ENCODE measurements at regions not wholly inside any gene's neighbourhood (a gene's known extent, or its start where the extent isn't known, plus 50 kb on each side); places are given as distances from the start of the nearest gene placed in this dataset.

GRCh38 chr18:77897606-77898005 is 648.0 kb downstream of the GALR1 start:
- no peak overlapping the region for H3K4me3 ChIP-seq (ENCODE audit: low read length in 3 of 3)
- no peaks in the 10 kb centered on the region for H3K36me3 ChIP-seq (ENCODE audit: control insufficient read depth in 3 of 3, insufficient read depth in 3 of 3, low read length in 3 of 3)
- H3K27me3 ChIP-seq (ENCODE audit: control insufficient read depth in 3 of 3, insufficient read depth in 3 of 3, low read length in 3 of 3) = peaks cover 4 to 21% (median 5%) of the 10 kb centered on the region in 3 donors
- no peak overlapping the region for H3K9ac ChIP-seq (ENCODE audit: low read depth in 1 of 3, low read length in 3 of 3)
- no peak overlapping the region for H3K27ac ChIP-seq (ENCODE audit: low read depth, low read length)
- no peaks in the 10 kb centered on the region for H3K9me3 ChIP-seq (ENCODE audit: control insufficient read depth in 3 of 3, low read length in 3 of 3)
- peaks cover 0 to 4% (median 3%) of the 10 kb centered on the region in 3 donors for H3K4me1 ChIP-seq (ENCODE audit: control insufficient read depth in 3 of 3, insufficient read depth in 3 of 3, low read length in 3 of 3)

DNA sequence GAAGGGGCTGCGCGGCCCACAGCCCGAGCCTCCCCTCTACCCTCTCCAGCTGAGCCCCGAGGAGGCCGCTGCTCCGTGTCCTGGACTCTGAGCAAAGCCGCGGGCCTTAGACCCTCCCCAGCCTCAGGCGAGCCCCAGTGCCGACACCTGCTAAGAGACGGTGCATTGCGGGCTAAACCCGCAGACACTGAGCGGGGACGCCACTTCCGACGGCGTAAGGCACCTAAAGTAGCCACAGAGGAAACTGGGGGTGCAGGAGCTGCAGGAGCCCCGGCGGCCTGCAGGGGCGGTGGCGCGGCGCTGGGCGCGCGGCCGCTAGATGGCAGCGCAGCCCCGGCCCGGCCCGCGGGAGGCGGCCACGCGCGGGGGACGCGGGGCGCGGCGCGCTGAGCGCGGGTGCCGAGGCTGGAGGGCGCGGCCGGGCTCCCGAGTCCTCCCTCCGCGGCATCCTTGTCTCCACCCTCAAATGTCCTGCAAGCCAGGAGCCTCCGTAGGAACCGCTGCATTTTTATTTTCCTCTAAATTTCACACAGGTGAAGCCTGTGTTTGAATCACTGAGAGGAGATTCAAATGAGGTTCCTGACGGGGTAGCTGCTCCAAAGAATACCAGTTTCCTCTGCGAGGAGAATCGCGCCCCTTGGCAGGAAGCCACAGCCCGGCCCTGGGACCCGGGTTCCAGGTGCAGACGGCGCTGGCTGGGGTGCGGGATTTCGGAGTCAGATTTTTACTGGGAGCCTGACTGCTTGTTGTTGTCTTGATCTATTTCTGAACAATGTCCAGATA is 650.5 kb downstream of the GALR1 start:
- no peaks in the 10 kb centered on the region for H3K9me3 ChIP-seq (ENCODE audit: control insufficient read depth in 3 of 3, low read length in 3 of 3)
- peaks cover 4 to 17% (median 5%) of the 10 kb centered on the region in 3 donors for H3K27me3 ChIP-seq (ENCODE audit: control insufficient read depth in 3 of 3, insufficient read depth in 3 of 3, low read length in 3 of 3)
- H3K27ac ChIP-seq (ENCODE audit: low read depth, low read length) = no peak overlapping the region
- H3K4me1 ChIP-seq (ENCODE audit: control insufficient read depth in 3 of 3, insufficient read depth in 3 of 3, low read length in 3 of 3) = peaks cover 0 to 4% (median 3%) of the 10 kb centered on the region in 3 donors
- H3K36me3 ChIP-seq (ENCODE audit: control insufficient read depth in 3 of 3, insufficient read depth in 3 of 3, low read length in 3 of 3) = no peaks in the 10 kb centered on the region
- no peak overlapping the region for H3K9ac ChIP-seq (ENCODE audit: low read depth in 1 of 3, low read length in 3 of 3)
- H3K4me3 ChIP-seq (ENCODE audit: low read length in 3 of 3) = peak overlapping the region in 2 of 3 donors; percentile 15 to 54

- H3K36me3 ChIP-seq (ENCODE audit: control insufficient read depth in 3 of 3, insufficient read depth in 3 of 3, low read length in 3 of 3) = no peaks in the 10 kb centered on the region
- H3K27me3 ChIP-seq (ENCODE audit: control insufficient read depth in 3 of 3, insufficient read depth in 3 of 3, low read length in 3 of 3) = peaks cover 0 to 4% (median 0%) of the 10 kb centered on the region in 3 donors
- no peak overlapping the region for H3K27ac ChIP-seq (ENCODE audit: low read depth, low read length)
- H3K4me1 ChIP-seq (ENCODE audit: control insufficient read depth in 3 of 3, insufficient read depth in 3 of 3, low read length in 3 of 3) = no peaks in the 10 kb centered on the region
- H3K9me3 ChIP-seq (ENCODE audit: control insufficient read depth in 3 of 3, low read length in 3 of 3) = no peaks in the 10 kb centered on the region
- no peak overlapping the region for H3K4me3 ChIP-seq (ENCODE audit: low read length in 3 of 3)
- no peak overlapping the region for H3K9ac ChIP-seq (ENCODE audit: low read depth in 1 of 3, low read length in 3 of 3)
Measured at GRCh38 chr18:77905011-77905410, 655.4 kb downstream of the GALR1 start.

DNA sequence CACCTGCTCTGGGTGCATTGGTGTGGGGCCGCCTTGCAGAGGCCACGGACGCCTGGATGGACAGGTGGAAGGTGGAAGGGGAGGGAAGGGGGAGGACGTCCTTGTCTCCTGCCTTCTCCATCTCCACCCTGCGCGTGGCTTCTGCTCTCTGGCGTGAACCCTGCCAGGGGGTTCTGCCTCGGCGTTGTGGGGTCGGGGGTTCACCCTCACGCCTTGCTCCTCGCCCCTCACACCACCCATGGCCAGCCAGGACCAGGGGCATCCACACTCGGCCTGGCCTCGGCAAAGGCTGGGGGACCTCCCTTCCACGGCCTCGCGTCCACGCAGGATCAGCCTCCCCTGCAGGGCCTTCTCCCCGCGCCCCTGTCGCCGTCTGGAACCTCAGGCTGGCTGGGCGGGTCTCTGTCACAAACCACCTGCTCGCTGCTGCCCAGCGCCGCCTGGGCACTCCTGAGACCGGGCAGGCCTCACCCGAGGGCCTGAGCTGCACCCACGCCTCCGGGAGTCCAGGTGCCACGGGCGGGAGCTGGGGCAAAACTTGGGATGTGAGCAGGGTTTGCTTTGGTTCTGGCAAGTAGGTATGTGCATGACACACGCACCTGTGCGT is 655.9 kb downstream of the GALR1 start:
- H3K27me3 ChIP-seq (ENCODE audit: control insufficient read depth in 3 of 3, insufficient read depth in 3 of 3, low read length in 3 of 3) = peaks cover 0 to 7% (median 0%) of the 10 kb centered on the region in 3 donors
- H3K9ac ChIP-seq (ENCODE audit: low read depth in 1 of 3, low read length in 3 of 3) = no peak overlapping the region
- H3K9me3 ChIP-seq (ENCODE audit: control insufficient read depth in 3 of 3, low read length in 3 of 3) = no peaks in the 10 kb centered on the region
- H3K36me3 ChIP-seq (ENCODE audit: control insufficient read depth in 3 of 3, insufficient read depth in 3 of 3, low read length in 3 of 3) = no peaks in the 10 kb centered on the region
- H3K4me1 ChIP-seq (ENCODE audit: control insufficient read depth in 3 of 3, insufficient read depth in 3 of 3, low read length in 3 of 3) = no peaks in the 10 kb centered on the region
- no peak overlapping the region for H3K27ac ChIP-seq (ENCODE audit: low read depth, low read length)
- no peak overlapping the region for H3K4me3 ChIP-seq (ENCODE audit: low read length in 3 of 3)

DNA sequence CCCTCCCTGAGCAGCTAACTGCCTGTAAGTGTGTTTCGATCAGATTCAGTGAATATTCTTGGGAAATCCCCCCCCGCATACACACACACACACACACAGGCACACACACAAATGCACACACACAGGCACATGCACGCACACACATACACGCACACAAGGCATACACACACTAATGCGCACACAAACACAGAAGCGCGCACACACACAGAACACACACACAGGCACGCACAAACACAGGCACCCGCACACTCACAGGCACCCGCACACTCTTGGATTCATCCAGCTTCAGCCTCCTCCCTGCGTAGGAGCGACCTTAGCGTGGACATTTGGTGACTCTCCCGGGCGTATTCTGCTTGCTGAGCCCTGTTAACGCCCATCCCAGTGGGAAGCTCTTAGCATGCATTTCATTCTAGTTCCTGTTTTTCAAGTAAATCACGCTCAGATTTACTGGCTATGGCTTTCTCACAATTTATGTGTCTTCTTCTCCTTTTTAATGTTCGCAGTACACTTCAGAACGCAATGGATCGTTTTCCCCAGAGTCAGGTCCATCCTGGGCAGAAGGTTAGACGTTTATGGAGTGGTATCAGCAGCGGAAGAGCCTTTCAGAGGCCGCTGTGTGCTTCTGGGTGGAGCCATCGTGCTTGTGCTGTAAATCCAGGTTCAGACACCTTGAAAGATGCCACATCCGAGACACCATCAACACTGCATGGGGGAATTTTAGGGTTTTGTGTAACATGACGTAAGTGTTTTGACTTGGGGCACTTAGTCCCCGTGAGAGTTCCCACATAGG is 656.6 kb downstream of the GALR1 start:
- Histone ChIP-seq H3K9ac (ENCODE audit: low read depth in 1 of 3, low read length in 3 of 3) (no peak overlapping the region), H3K27me3 (ENCODE audit: control insufficient read depth in 3 of 3, insufficient read depth in 3 of 3, low read length in 3 of 3) (peaks cover 0 to 14% (median 0%) of the 10 kb centered on the region in 3 donors), H3K4me3 (ENCODE audit: low read length in 3 of 3) (no peak overlapping the region), H3K36me3 (ENCODE audit: control insufficient read depth in 3 of 3, insufficient read depth in 3 of 3, low read length in 3 of 3) (no peaks in the 10 kb centered on the region), H3K27ac (ENCODE audit: low read depth, low read length) (no peak overlapping the region), H3K9me3 (ENCODE audit: control insufficient read depth in 3 of 3, low read length in 3 of 3) (no peaks in the 10 kb centered on the region), H3K4me1 (ENCODE audit: control insufficient read depth in 3 of 3, insufficient read depth in 3 of 3, low read length in 3 of 3) (no peaks in the 10 kb centered on the region)

DNA sequence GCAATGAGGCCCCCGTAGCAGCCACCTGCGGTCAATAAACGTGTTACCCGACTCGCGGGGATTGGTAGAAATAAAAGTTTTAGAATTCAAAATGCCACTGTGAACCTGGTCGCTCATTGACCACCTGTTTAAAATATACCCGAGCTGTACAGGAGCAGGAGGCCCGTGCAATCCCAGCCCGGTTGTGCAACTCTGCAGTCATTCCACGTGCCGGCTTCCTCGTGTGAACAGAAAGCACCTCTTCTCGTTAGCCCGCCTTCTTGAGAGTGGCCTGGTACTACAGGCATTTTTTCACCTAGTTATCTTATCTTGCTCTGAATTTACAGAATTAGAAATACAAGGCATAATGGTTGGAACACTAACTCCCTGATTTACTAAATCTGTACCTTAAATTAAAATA is 660.7 kb downstream of the GALR1 start:
- Histone ChIP-seq H3K4me3 (ENCODE audit: low read length in 3 of 3) (no peak overlapping the region), H3K4me1 (ENCODE audit: control insufficient read depth in 3 of 3, insufficient read depth in 3 of 3, low read length in 3 of 3) (no peaks in the 10 kb centered on the region), H3K9me3 (ENCODE audit: control insufficient read depth in 3 of 3, low read length in 3 of 3) (no peaks in the 10 kb centered on the region), H3K27me3 (ENCODE audit: control insufficient read depth in 3 of 3, insufficient read depth in 3 of 3, low read length in 3 of 3) (peaks cover 0 to 24% (median 0%) of the 10 kb centered on the region in 3 donors), H3K27ac (ENCODE audit: low read depth, low read length) (no peak overlapping the region), H3K9ac (ENCODE audit: low read depth in 1 of 3, low read length in 3 of 3) (no peak overlapping the region), H3K36me3 (ENCODE audit: control insufficient read depth in 3 of 3, insufficient read depth in 3 of 3, low read length in 3 of 3) (no peaks in the 10 kb centered on the region)

GRCh38 chr18:77911971-77912605 is 662.4 kb downstream of the GALR1 start:
- no peaks in the 10 kb centered on the region for H3K9me3 ChIP-seq (ENCODE audit: control insufficient read depth in 3 of 3, low read length in 3 of 3)

GRCh38 chr18:77918730-77919129 is 669.1 kb downstream of the GALR1 start:
- H3K27me3 ChIP-seq (ENCODE audit: control insufficient read depth in 3 of 3, insufficient read depth in 3 of 3, low read length in 3 of 3) = peaks cover 0 to 10% (median 0%) of the 10 kb centered on the region in 3 donors
- H3K27ac ChIP-seq (ENCODE audit: low read depth, low read length) = no peak overlapping the region
- no peaks in the 10 kb centered on the region for H3K36me3 ChIP-seq (ENCODE audit: control insufficient read depth in 3 of 3, insufficient read depth in 3 of 3, low read length in 3 of 3)
- H3K9me3 ChIP-seq (ENCODE audit: control insufficient read depth in 3 of 3, low read length in 3 of 3) = no peaks in the 10 kb centered on the region
- no peak overlapping the region for H3K4me3 ChIP-seq (ENCODE audit: low read length in 3 of 3)
- no peak overlapping the region for H3K9ac ChIP-seq (ENCODE audit: low read depth in 1 of 3, low read length in 3 of 3)
- no peaks in the 10 kb centered on the region for H3K4me1 ChIP-seq (ENCODE audit: control insufficient read depth in 3 of 3, insufficient read depth in 3 of 3, low read length in 3 of 3)

More at GRCh38 chr18:77911971-77912605, 662.4 kb downstream of the GALR1 start:
- Histone ChIP-seq H3K27me3 (ENCODE audit: control insufficient read depth in 3 of 3, insufficient read depth in 3 of 3, low read length in 3 of 3) (peaks cover 0 to 24% (median 0%) of the 10 kb centered on the region in 3 donors), H3K9ac (ENCODE audit: low read depth in 1 of 3, low read length in 3 of 3) (no peak overlapping the region), H3K27ac (ENCODE audit: low read depth, low read length) (no peak overlapping the region), H3K4me1 (ENCODE audit: control insufficient read depth in 3 of 3, insufficient read depth in 3 of 3, low read length in 3 of 3) (no peaks in the 10 kb centered on the region), H3K4me3 (ENCODE audit: low read length in 3 of 3) (no peak overlapping the region), H3K36me3 (ENCODE audit: control insufficient read depth in 3 of 3, insufficient read depth in 3 of 3, low read length in 3 of 3) (no peaks in the 10 kb centered on the region)

DNA sequence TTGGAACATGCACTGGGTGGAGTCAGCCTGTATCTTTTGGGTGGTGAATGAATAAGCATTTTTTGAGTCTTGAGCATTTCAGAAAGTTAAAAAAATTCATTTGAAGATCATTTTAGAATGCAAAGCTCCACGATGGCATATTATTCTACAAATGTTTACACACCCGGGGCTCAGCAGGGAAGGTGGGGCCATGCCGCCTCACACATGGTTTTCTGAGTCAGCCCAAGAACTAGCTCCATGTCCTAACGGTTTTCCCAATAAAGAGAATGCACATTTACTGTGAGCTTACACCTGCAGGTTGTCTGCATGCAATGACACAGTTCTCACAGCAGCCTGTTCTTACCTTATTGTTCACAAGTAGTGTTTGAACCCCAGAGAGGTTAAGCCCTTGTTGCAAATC is 670.3 kb downstream of the GALR1 start:
- H3K9ac ChIP-seq (ENCODE audit: low read depth in 1 of 3, low read length in 3 of 3) = no peak overlapping the region
- no peaks in the 10 kb centered on the region for H3K36me3 ChIP-seq (ENCODE audit: control insufficient read depth in 3 of 3, insufficient read depth in 3 of 3, low read length in 3 of 3)
- no peak overlapping the region for H3K4me3 ChIP-seq (ENCODE audit: low read length in 3 of 3)
- H3K27me3 ChIP-seq (ENCODE audit: control insufficient read depth in 3 of 3, insufficient read depth in 3 of 3, low read length in 3 of 3) = peaks cover 0 to 6% (median 0%) of the 10 kb centered on the region in 3 donors
- H3K27ac ChIP-seq (ENCODE audit: low read depth, low read length) = no peak overlapping the region
- no peaks in the 10 kb centered on the region for H3K9me3 ChIP-seq (ENCODE audit: control insufficient read depth in 3 of 3, low read length in 3 of 3)
- H3K4me1 ChIP-seq (ENCODE audit: control insufficient read depth in 3 of 3, insufficient read depth in 3 of 3, low read length in 3 of 3) = no peaks in the 10 kb centered on the region
